ENCODE measurements at regions not wholly inside any gene's neighbourhood (a gene's known extent, or its start where the extent isn't known, plus 50 kb on each side); places are given as distances from the start of the nearest gene placed in this dataset.
A peak's percentile ranks its signal among the peaks of the same experiment; 100 is the strongest.

GRCh38 chr7:52897288-52897687 lies 138.1 kb upstream of the POM121L12 start:
- no peak for DNase-seq (ENCODE audit: low spot score)

GRCh38 chr7:52877240-52877639 lies 158.2 kb upstream of the POM121L12 start:
- DNase-seq (ENCODE audit: low spot score), result no peak

- no peak for DNase-seq (ENCODE audit: low spot score)
These were observed 159.0 kb upstream of the POM121L12 start for GRCh38 chr7:52876402-52876801.

- no peak for DNase-seq (ENCODE audit: low spot score)
These were observed 171.8 kb upstream of the POM121L12 start for GRCh38 chr7:52863652-52864051.

- no peak for DNase-seq (ENCODE audit: low spot score)
These were observed 173.1 kb upstream of the POM121L12 start for GRCh38 chr7:52862321-52862720.

GRCh38 chr7:52857367-52857766 lies 178.1 kb upstream of the POM121L12 start:
- DNase-seq (ENCODE audit: low spot score), result no peak

GRCh38 chr7:52854681-52855080 lies 180.8 kb upstream of the POM121L12 start:
- no peak for DNase-seq (ENCODE audit: low spot score)

- no peak for DNase-seq (ENCODE audit: low spot score)
These were observed 183.9 kb upstream of the POM121L12 start for GRCh38 chr7:52851547-52851946.

GRCh38 chr7:52843436-52843835 lies 192.0 kb upstream of the POM121L12 start:
- no peak for DNase-seq (ENCODE audit: low spot score)

- DNase-seq (ENCODE audit: low spot score), result no peak
These were observed 193.1 kb upstream of the POM121L12 start for GRCh38 chr7:52842202-52842900.

GRCh38 chr7:52838981-52839411 lies 196.4 kb upstream of the POM121L12 start:
- DNase-seq (ENCODE audit: low spot score), result no peak

- DNase-seq (ENCODE audit: low spot score), result no peak
These were observed 204.1 kb upstream of the POM121L12 start for GRCh38 chr7:52831321-52831720.

- no peak for DNase-seq (ENCODE audit: low spot score)
These were observed 204.6 kb upstream of the POM121L12 start for GRCh38 chr7:52830801-52831200.

- peak; percentile 6 for DNase-seq (ENCODE audit: low spot score)
These were observed 208.7 kb upstream of the POM121L12 start for GRCh38 chr7:52826515-52827265.

GRCh38 chr7:52825611-52826010 lies 209.8 kb upstream of the POM121L12 start:
- no peak for DNase-seq (ENCODE audit: low spot score)

- no peak for DNase-seq (ENCODE audit: low spot score)
These were observed 223.9 kb upstream of the POM121L12 start for GRCh38 chr7:52811537-52811936.

- DNase-seq (ENCODE audit: low spot score), result no peak
These were observed 235.6 kb upstream of the POM121L12 start for GRCh38 chr7:52799817-52800216.

GRCh38 chr7:52797801-52798200 lies 237.6 kb upstream of the POM121L12 start:
- DNase-seq (ENCODE audit: low spot score), result no peak

- no peak for DNase-seq (ENCODE audit: low spot score)
These were observed 240.8 kb upstream of the POM121L12 start for GRCh38 chr7:52794621-52795020.

GRCh38 chr7:52791176-52791700 lies 244.2 kb upstream of the POM121L12 start:
- no peak for DNase-seq (ENCODE audit: low spot score)

- DNase-seq (ENCODE audit: low spot score), result no peak
These were observed 249.3 kb upstream of the POM121L12 start for GRCh38 chr7:52786174-52786573.

GRCh38 chr7:52782348-52782747 lies 253.1 kb upstream of the POM121L12 start:
- DNase-seq (ENCODE audit: low spot score), result no peak

GRCh38 chr7:52781250-52781649 lies 254.2 kb upstream of the POM121L12 start:
- no peak for DNase-seq (ENCODE audit: low spot score)
